HG02870 (cell line): ENCODE measurements at regions not wholly inside any gene's neighbourhood (a gene's known extent, or its start where the extent isn't known, plus 50 kb on each side); places are given as distances from the start of the nearest gene placed in this dataset.

Experiments used
- ATAC-seq: cut with Tn5 transposase; IDR thresholded peaks from one replicate; pipeline ENCODE4 v1.9.1; 2021; ENCODE audit warnings: mild to moderate bottlenecking, moderate library complexity; ENCODE audit not compliant: unreplicated experiment

DNA sequence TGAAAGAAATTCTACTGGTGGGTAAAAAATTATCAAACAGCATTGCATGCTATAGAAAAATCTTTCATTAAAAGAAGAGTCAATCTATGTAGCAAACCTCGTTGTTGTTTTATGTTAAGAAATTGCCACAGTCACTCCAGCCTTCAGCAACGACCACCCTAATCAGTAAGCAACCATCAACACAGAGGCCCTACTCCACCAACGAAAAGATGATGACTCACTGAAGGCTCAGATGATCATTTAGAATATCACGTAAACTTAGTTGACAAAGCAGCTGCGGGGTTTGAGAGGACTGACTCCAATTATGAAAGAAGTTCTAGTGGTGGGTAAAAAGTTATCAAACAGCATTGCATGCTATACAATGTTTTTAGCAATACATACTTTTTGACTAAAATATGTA, 242.6 kb downstream of the DRD1 start:
- no peak for ATAC-seq

DNA sequence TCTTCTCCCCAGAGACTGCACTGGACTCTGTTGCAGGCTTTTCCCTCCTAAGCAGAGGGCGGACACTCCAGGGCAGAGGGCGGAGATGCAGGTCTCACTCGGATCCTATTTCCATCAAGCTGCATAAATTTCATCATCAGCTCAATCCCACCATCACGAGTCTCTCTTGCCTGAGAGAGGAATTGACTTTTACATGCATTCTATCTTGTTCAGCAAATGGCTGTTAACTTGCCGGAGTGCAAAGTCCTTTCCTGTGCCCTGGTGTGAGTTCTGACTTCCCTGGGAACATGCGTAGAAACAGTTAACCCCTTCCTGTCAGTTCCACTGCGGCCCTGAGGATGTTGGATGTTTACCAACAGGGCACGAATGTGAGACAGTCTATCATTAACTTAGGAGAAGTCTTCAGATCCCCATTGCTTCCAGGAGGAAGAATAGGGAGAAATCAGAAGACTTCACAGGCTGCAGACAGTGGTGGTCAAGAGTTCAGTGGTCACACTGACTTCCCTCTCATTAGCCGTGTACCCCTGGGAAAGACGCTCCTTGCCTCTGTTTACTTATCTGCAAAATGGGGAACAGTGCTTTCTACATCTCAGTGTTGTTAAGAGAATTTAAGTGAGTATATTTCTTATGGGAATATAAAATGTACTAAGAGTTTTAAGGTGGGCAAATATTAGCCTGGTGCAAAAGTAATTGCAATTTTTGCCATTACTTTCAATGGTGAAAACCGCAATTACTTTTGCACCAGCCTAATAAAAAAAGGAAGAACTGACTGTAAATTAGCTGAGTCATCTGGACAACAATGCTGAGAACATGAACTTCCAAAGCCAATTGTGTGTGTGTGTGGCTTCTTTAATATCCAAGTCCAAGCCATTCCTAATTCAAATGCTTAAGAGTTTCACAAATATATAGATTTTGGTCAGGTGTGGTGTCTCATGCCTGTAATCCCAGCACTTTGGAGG, 248.0 kb downstream of the DRD1 start:
- no peak for ATAC-seq

DNA sequence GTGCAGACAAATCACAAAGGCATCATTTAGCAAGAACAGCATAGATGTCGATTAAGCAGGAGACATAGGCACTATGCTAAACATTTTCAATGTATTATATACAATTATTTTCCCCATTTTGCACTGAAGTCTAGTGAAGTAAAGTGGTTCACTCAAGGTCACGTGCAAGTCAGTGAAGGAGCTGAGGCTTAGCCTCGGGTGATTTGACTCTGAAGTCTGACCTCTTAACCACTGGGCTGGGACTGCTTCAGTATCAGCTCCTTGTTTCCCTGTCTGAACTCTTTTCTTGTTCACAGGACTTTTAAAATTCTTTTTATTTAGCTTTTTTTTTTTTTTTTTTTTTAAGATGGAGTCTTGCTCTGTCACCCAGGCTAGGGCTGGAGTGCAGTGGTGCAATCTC, 262.7 kb downstream of the DRD1 start:
- ATAC-seq, result no peak

DNA sequence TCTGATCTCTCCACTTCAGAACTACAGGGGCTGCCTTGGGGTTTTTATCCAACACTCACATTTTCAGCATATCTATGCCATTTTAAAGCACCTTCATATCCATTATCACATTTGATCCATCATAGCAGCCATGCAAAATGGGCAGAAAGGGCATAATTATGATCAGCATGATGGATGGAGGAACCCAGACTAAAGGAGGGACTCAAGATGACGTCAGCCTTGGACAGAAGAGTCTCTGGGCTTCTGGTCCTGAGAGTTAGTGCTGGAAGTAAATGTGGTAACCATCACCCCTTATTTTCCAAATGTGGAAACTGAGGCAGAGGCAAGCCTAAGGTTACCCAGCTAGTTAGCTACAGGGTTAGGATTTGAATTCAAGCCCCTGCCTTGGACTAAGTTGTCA, 273.1 kb downstream of the DRD1 start:
- ATAC-seq, result no peak

DNA sequence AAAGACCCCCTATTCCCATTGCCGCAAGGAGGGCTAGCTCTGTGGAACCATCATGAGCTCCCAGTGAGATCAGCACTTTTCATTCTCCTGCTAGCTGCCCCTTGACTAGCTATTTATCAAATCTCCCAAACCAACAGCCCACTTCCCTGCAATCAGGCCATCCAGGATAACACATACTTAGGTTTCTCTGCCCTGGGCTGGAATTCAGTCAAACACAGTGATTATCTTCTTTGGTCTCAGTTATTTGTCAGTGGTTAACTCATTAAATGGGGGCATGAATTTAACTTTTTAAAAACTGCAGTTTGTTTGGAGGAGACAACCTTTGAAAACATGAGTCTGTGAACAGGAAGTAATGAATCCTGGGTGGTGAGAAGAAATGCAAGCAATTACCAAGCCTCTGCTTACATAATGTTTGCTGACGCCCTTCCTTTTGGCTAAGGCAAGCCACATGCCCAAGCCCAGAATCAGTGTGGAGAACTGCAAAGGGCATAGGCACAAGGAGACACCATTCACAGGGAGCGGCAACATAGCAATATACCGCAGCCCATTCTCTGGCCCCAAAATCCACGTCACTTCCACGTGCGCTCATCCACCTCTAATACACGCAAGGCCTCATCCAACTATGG, 275.0 kb downstream of the DRD1 start:
- no peak for ATAC-seq

DNA sequence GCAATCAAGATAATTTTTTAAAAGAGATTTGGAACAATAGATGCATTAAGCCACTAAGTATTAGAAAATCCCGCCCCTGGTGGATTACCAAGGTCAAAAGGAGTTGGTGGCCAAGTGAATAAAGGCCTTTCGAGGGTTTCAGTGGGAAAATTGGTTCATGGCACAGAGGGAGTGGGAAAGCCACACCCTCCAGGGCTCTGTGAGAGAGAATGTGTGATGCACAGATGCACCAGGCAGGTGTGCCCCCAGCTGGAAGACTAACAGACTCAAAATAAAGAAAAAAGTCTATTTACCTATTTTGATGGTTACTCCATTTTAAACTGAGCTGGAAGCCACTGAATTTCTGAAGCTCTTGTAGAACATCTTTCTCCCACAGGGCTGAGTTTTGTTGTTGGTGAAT, 278.0 kb downstream of the DRD1 start:
- no peak for ATAC-seq

DNA sequence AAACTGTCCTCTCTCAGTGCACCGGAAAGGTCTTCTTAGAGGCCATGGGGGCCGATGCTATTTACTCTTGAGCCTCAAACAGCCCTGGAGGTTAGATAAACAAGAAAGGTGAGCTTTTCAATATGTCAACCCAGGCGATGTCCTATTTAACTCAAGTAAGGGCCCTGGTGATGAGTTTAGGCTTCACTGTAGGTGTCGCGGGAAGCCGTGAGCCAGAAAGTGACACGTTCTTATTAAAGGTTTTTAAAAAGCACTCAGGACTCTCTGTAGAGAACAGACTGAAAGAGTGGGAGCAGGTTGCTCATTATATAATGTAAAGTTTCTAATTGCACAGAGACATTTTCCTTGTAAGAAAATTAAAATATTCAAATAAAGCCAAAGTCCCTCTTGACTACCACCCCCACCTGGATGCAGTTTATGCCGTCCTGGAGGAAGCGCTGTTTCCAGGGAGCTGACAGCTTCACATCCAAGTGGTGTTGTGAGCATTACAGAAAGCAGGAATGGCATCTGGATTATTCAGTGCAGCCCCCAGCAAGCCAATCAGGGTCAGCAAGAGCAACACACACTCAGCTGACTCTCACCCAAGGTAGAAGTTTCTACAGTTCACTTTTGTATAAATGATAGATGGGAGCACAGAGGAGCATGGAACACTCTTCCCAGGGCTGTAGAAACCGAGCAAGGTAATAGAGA, 280.3 kb downstream of the DRD1 start:
- ATAC-seq, result no peak

DNA sequence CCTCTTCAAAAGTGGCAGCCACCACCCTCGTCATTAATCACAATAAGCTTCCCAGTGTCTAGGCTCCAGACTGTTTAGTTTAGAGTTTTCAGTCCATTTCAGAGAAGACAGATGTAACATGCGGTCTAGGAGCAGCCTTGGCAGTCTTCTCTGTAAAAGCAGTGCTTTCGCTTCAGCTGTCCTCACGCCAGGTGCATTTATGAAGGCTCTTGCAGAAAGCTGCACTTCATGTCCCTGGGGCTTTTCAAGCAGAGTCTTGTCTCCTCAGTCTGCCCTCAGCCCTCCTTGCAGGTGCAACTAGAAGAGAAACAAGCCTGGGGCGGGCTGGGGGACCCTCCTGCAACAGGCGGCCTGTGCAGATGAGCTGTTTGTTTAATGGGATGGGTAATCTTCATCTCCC, 281.9 kb downstream of the DRD1 start:
- ATAC-seq, result no peak

DNA sequence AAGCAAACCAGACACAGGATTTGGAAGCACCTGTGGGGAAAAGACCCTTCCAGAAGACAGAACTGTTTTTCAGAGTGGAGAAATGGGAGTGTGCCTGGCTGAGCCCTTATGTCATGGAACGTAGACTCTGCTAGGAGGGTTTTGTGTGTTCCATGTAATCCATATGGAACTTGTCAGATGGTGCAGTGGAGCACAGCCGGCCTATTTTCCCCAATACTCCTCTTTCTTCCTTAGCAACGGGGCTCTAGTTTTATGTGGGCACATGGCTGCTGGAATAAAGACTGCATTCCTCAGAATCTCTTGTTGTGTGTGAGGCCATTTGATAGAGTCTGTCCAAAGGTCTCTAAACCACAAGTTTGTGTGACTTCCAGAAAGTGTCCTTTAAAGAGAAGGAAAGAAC, 284.0 kb downstream of the DRD1 start:
- ATAC-seq, result no peak

DNA sequence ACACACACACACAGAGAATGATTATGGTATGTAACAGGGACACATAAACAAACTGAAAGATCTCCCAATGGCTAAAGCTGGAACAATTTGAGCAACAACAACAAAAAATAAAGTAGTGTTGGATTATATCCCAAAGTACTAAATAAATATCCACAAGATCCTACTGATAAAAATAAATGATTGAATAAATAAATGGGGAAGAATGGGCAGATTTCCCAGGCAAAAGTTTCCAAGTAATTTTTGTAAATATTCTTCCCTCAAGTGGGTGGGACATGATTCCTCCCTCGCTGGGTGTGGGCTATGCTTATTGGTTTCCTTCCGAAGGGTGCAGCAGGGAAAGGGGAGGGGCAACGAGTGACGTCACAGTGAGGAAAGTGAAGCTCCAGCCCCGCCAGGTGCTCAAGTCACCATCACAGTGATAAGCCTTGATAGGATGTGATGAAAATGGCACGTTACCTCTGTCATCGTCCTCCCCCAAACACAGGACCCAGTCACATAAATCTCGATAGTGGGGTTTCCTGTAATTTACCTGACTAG, 295.3 kb downstream of the DRD1 start:
- ATAC-seq, result no peak

DNA sequence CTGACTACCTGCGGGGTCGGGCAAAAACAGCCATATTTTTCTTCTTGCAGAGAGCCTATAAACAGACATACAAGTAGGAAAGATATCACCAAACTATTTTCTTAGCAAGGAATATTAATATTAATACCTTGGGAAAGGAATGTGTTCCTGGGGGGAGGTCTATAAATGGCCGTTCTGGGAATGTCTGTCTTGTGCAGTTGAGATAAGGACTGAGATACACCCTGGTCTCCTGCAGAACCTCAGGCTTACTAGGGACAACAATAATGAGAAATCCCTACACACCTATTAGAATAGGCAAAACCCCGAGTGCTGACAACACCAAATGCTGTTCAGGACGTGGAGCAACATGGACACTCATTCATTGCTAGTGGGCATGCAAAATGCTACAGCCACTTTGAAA, 297.2 kb downstream of the DRD1 start:
- ATAC-seq, result no peak

DNA sequence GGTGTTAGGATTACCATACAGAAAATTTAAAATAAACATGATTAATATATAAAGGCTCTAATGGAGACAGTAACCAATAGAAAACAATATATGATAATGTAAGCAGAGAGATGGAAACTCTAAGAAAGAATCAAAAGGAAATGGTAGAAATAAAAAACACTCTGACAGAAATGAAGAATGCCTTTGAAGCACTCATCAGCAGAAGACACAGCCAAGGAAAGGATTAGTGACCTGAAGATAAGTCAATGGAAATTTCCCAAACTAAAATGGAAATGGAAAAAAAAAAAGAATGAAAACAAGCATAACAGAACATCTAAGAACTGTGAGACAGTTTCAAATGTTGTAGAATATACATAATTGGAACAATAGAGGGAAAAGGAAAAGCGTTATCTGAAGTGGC, 302.6 kb downstream of the DRD1 start:
- no peak for ATAC-seq

DNA sequence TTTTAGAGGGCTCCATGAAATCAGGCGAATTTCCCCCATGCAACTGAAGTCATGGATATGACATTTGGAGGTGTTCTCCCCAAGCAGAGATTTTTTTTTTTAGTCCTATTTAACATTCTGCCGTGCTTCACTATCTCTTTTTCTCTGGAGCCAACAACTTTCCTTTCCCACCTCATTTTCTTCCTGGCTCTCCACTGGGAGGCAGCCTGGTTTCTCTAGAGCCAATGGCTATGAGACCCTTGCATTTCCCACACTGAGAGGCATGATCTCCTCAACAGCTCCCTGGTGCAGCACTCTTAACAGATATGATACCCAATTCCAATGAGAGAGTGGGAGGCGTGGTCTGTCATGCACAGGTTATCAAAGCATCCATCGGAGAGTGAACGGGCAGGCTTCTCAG, 310.8 kb downstream of the DRD1 start:
- no peak for ATAC-seq

DNA sequence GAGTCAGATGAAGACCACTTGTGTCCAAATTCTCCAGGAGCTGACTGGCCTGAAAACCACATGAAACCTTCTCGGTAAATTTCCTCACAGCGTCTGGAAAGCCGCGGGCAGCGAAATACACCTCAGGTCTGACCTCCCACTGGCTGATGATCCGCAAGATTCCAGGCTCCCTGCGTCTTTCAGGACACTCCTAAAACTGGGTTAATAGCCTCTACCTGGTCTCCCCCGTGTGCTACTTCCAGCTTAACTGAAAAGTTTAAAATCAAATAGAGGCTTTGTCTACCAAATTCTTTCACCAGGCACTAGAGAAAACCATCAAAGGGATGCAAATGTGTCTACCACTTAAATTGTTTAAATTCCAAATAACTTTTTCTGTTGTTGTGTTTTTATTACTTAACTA, 312.6 kb downstream of the DRD1 start:
- no peak for ATAC-seq

DNA sequence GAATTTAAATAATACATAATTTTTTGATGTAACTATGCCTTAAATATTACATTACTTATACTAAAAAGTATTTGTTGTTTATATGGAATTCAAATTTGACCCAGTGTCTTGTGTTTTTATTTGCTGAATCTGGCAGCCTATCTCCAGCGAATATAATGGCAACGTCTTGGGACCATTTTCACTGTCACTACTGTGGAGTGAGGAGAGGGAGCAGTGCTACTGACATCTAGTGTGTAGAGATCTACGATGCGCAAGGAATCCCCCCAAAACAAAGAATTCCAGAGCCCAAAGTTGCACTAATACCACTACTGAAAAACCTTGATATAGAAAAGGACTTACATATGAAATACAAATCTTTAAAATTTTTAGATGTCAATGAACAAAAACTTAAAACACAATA, 314.4 kb downstream of the DRD1 start:
- ATAC-seq, result no peak

DNA sequence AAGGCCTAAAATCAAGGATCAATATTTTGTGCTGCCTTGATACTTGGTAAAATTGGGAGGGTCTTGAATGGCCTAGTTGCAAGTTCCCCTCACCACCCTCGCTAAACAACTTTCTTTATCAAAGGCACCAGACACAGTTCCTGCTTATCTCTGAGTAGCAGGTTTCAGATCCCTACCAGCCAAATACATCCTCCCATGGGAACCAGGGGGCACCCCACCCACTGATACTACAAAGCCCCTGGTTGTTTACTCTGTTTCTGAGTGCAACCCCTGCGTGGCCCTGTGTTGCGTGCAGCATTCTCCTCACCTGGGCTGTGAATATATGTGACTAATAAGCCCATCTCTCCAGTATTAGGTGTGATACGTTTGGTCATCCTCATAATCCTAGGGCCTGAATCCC, 314.9 kb downstream of the DRD1 start:
- no peak for ATAC-seq

DNA sequence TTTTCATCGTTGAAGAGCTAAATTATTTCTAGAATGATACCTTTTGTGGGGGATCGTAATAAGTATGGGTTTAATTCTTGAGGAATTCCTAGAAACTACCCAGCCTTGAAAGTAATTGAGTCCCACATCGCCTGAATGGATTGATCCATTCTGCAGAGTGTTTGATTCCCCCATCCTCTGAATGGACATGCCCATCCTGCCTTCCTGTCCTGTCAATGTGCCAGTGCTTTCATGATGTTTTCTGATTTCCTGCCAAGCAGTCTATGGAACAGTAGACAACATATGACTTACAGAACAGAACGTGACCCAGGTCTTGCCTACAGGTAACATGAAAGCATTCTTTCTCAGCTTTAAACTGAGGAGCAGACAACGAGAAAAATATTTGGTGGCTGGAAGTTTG, 319.2 kb downstream of the DRD1 start:
- ATAC-seq, result no peak

DNA sequence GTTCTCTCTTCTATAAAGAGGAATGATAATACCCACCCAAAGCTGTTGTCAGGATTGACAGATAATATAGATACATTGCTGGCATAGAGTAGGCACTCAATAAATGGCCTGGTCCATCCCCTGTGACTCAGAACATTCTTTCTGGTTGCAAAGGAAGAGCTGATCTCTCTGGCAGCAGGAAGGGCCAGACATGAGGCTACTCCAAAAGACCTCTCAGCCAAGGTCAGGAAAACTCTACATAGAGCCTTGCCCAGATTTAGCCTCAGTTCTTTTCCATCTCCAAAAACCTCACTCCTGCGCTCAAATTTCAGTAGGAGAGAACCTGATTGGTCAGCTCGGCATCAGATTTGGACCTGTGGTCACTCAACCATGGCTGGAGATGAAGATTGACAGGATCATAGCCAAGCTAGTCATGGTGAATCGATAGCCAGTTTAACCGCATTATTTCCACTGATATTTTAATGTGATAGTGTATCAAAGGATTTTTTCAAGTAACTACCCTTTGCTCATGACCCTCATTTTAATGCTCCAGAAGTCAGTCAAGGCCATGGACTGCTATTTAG, 319.6 kb downstream of the DRD1 start:
- ATAC-seq, result no peak

DNA sequence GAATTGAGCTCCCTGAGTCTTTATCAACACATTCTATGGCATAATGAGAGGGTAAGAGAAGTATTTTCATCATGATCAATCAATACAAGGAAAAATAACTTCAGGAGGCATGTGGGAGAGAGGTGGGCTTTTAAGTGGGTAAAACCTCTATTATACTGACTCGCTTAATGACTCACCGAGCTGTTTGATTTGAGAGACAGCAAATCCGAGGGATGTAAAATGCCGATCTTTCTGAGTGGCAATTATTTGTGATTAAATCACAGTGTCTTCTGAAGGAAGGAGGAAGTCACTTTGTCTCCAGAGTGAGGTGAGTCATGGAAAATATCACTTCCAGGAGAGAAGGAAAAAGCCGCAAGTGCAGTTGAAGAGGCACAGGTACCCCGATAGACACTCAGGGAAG, 320.4 kb downstream of the DRD1 start:
- no peak for ATAC-seq

DNA sequence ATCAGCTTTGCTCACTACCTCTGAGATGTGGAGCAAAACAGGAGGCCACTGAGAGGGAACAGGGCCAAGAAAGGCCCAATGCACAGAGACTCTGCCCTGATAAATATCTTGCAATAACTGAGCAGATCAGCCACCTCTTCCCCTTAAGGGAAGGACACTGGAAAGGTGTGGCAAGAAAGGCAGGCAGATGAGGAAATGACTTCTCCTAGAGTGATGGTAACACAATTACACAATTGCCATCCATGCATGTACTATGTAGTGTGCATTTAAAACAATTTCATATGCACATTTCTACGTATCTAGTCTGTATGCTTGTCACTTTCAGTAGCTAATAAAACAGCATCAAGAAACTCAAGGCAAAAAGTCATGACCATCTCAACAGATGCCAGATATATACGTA, 322.5 kb downstream of the DRD1 start:
- no peak for ATAC-seq

DNA sequence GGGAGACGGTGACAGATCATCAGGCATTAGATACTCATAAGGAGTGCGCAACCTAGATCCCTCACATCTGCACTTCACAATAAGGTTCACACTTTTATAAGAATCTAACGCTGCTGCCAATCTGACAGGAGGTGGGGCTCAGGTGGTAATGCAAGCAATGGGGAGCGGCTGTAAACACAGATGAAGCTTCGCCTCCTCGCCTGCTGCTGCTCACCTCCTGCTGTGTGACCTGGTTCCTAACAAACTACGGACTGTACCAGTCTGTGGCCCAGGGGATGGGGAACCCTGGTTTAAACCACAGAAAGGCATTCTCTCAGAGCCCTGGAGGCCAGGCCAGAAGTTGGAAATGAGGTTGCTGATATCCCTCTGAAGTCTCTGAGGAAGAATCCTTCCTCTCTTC, 323.6 kb downstream of the DRD1 start:
- no peak for ATAC-seq
